ENCODE measurements at regions not wholly inside any gene's neighbourhood (a gene's known extent, or its start where the extent isn't known, plus 50 kb on each side); places are given as distances from the start of the nearest gene placed in this dataset.
"Not testable (repeated sequence)": the region's sequence is repeated elsewhere in the genome, so short reads cannot be mapped to it uniquely, and the experiment has no call there.

GRCh38 chr22:48297296-48297695, 1530.4 kb downstream of the BRD1 start:
- in situ Hi-C loops (cut with HindIII; ENCODE audit: low pct_unique_long_range_greater_than_20kb, low sequenced_read_pairs) (no loop called here), intact Hi-C loops (cut with micrococcal nuclease; ENCODE audit: unreplicated experiment) (no loop called here)
- BruUV-seq (replicated peaks) = no TSS peak
- Histone ChIP-seq H3K27ac (ENCODE audit: low read length) (no peak overlapping the region), H3K9me3 (ENCODE audit: control insufficient read depth, insufficient read depth, low read depth, low read length) (no peaks in the 10 kb centered on the region), H3K36me3 (ENCODE audit: control insufficient read depth, insufficient read depth, low read length) (no peaks in the 10 kb centered on the region), H3K4me1 (ENCODE audit: control insufficient read depth, insufficient read depth, low read length) (no peaks in the 10 kb centered on the region), H3K27me3 (ENCODE audit: control insufficient read depth, insufficient read depth, low read length) (no peaks in the 10 kb centered on the region; the same call in 1 of the 2 replicates), H3K4me3 (ENCODE audit: low read depth in 2 of 2, low read length in 2 of 2) (no peak overlapping the region)
- DNase-seq (ENCODE audit: low read depth, low spot score) (no peak), ATAC-seq (no peak)
- CTCF ChIA-PET = no interaction called here
- POLR2A ChIA-PET = no interaction called here
- no peak for TF ChIP-seq CTCF (IDR thresholded peaks at IDR 0.05)
- TF ChIP-seq POLR2AphosphoS5 (IDR thresholded peaks at IDR 0.05; ENCODE audit: low read depth, low read length) = no peak
- no peak for TF ChIP-seq REST (IDR thresholded peaks at IDR 0.05; ENCODE audit: insufficient read depth in 1 of 2, low read depth in 2 of 2, low read length in 1 of 2)
- TF ChIP-seq TCF7L2 (IDR thresholded peaks at IDR 0.05; ENCODE audit: low read depth, low read length) = no peak
- TF ChIP-seq SIN3A (IDR thresholded peaks at IDR 0.05; ENCODE audit: borderline replicate concordance, insufficient read depth, low read depth, low read length) = no peak

GRCh38 chr22:48289954-48290353, 1527.5 kb downstream of the TBC1D22A start:
- in situ Hi-C loops (cut with HindIII; ENCODE audit: low pct_unique_long_range_greater_than_20kb, low sequenced_read_pairs); intact Hi-C loops (cut with micrococcal nuclease; ENCODE audit: unreplicated experiment); H3K27me3 ChIP-seq (ENCODE audit: control insufficient read depth, insufficient read depth, low read length); BruUV-seq (replicated peaks); H3K4me3 ChIP-seq (ENCODE audit: low read depth in 2 of 2, low read length in 2 of 2); H3K36me3 ChIP-seq (ENCODE audit: control insufficient read depth, insufficient read depth, low read length); DNase-seq (ENCODE audit: low read depth, low spot score); POLR2A ChIA-PET; H3K27ac ChIP-seq (ENCODE audit: low read length); H3K4me1 ChIP-seq (ENCODE audit: control insufficient read depth, insufficient read depth, low read length); CTCF ChIA-PET; H3K9me3 ChIP-seq (ENCODE audit: control insufficient read depth, insufficient read depth, low read depth, low read length); ATAC-seq: not testable (repeated sequence)

- in situ Hi-C loops (cut with HindIII; ENCODE audit: low pct_unique_long_range_greater_than_20kb, low sequenced_read_pairs) (no loop called here), intact Hi-C loops (cut with micrococcal nuclease; ENCODE audit: unreplicated experiment) (no loop called here)
- H3K27ac ChIP-seq (ENCODE audit: low read length) = no peak overlapping the region
- H3K9me3 ChIP-seq (ENCODE audit: control insufficient read depth, insufficient read depth, low read depth, low read length) = no peaks in the 10 kb centered on the region
- no peaks in the 10 kb centered on the region for H3K36me3 ChIP-seq (ENCODE audit: control insufficient read depth, insufficient read depth, low read length)
- no peaks in the 10 kb centered on the region for H3K27me3 ChIP-seq (ENCODE audit: control insufficient read depth, insufficient read depth, low read length)
- DNase-seq (ENCODE audit: low read depth, low spot score) (no peak), ATAC-seq (no peak)
- ChIA-PET CTCF (no interaction called here), POLR2A (no interaction called here)
- no peaks in the 10 kb centered on the region for H3K4me1 ChIP-seq (ENCODE audit: control insufficient read depth, insufficient read depth, low read length)
- BruUV-seq (replicated peaks) = no TSS peak
- H3K4me3 ChIP-seq (ENCODE audit: low read depth in 2 of 2, low read length in 2 of 2) = no peak overlapping the region
- TF ChIP-seq POLR2AphosphoS5 (IDR thresholded peaks at IDR 0.05; ENCODE audit: low read depth, low read length) (no peak), TCF7L2 (IDR thresholded peaks at IDR 0.05; ENCODE audit: low read depth, low read length) (no peak), REST (IDR thresholded peaks at IDR 0.05; ENCODE audit: insufficient read depth in 1 of 2, low read depth in 2 of 2, low read length in 1 of 2) (no peak), SIN3A (IDR thresholded peaks at IDR 0.05; ENCODE audit: borderline replicate concordance, insufficient read depth, low read depth, low read length) (no peak), CTCF (IDR thresholded peaks at IDR 0.05) (no peak)
Measured at GRCh38 chr22:48288376-48288940, 1526.0 kb downstream of the TBC1D22A start.

All from Panc1 (cell line).